GM12873 (cell line): ENCODE measurements at regions not wholly inside any gene's neighbourhood (a gene's known extent, or its start where the extent isn't known, plus 50 kb on each side); places are given as distances from the start of the nearest gene placed in this dataset.

Experiments used
- CTCF ChIP-seq: IDR thresholded peaks from 2 replicates; pipeline ENCODE4 v1.5.1; 2012; ENCODE audit warnings: low read depth, mild to moderate bottlenecking, moderate library complexity, low read length, control low read depth; ENCODE audit not compliant: insufficient read depth; ENCODE audit errors: missing control alignments

- no peak for TF ChIP-seq CTCF
These were observed 107.9 kb upstream of the SLC7A1 start for GRCh38 chr13:29703421-29703820.

- TF ChIP-seq CTCF: no peak
These were observed 107.4 kb upstream of the SLC7A1 start for GRCh38 chr13:29702912-29703351.

GRCh38 chr13:29698106-29698505, 102.6 kb upstream of the SLC7A1 start:
- no peak for TF ChIP-seq CTCF

- TF ChIP-seq CTCF: no peak
These were observed 101.1 kb upstream of the SLC7A1 start for GRCh38 chr13:29696606-29697005.

- TF ChIP-seq CTCF: no peak
These were observed 97.9 kb upstream of the SLC7A1 start for GRCh38 chr13:29693275-29693945.

- no peak for TF ChIP-seq CTCF
These were observed 94.1 kb upstream of the SLC7A1 start for GRCh38 chr13:29689548-29689947.

- TF ChIP-seq CTCF: no peak
These were observed 92.7 kb upstream of the SLC7A1 start for GRCh38 chr13:29688193-29688592.
